K562 (cell line): ENCODE measurements at regions not wholly inside any gene's neighbourhood (a gene's known extent, or its start where the extent isn't known, plus 50 kb on each side); places are given as distances from the start of the nearest gene placed in this dataset.

Experiments
- ATAC-seq: fragments of 200-7000 bp; cut with Tn5 transposase; 3 replicates; pipeline ENCODE4 v1.9.1; 2020; ENCODE audit warnings: moderate library complexity
- BruUV-seq: library from RNA; stranded (reverse); fragments of 400-500 nt; replicated peaks from 2 replicates; lab custom pipeline; 2021; lab: Mats Ljungman, UMichigan
- CTCF ChIA-PET: fragments of 300-600 bp; formaldehyde crosslinking; extraction: SDS; loops from one replicate; lab custom pipeline; 2021; ENCODE audit warnings: low intra/inter-chr PET ratio; lab: Yijun Ruan, JAX
- POLR2A ChIA-PET: fragments of 300-600, 350-650 bp; sonication (Branson Sonifier 250); formaldehyde crosslinking; extraction: SDS; loops from one replicate; lab custom pipeline; 2021; ENCODE audit warnings: antibody characterized with exemption, inconsistent platforms; lab: Yijun Ruan, JAX
- DNase-seq, 4 experiments: peaks; one replicate each; pipeline versions ENCODE4 v3.0.0 to v3.0.0-alpha.2; 2011 to 2018; ENCODE audit warnings: low spot score in 3 of 4, mixed read lengths in 3 of 4; ENCODE audit errors: extremely low read depth in 1 of 4
- FAIRE-seq: peaks from 2 replicates; lab custom pipeline; 2011; peaks lifted over from hg19 to GRCh38; lab: Jason Lieb, UNC
- H2AFZ ChIP-seq: 2 replicates; pipeline ENCODE4 v1.6.0; 2011; ENCODE audit warnings: low read depth, low read length, control low read depth, inconsistent platforms
- H3K27ac ChIP-seq: fragments of 200-600 bp; 3 replicates; pipeline ENCODE4 v1.8.0; 2011; ENCODE audit warnings: low read depth, mild to moderate bottlenecking, control low read depth, inconsistent platforms, low read length, moderate library complexity, mixed read lengths; ENCODE audit errors: extremely low read depth
- H3K27me3 ChIP-seq, 2 experiments: fragments of 300-600 bp in 1 of 2; 2 replicates in 1 of 2; 3 replicates in 1 of 2; pipeline versions ENCODE4 v1.6.0 to v1.8.0; 2011; ENCODE audit warnings: inconsistent platforms in 2 of 2, low read length in 2 of 2, mild to moderate bottlenecking in 1 of 2, mixed read lengths in 1 of 2, moderate library complexity in 1 of 2; ENCODE audit not compliant: control insufficient read depth in 2 of 2, insufficient read depth in 2 of 2
- H3K36me3 ChIP-seq: fragments of 300-600 bp; 3 replicates; pipeline ENCODE4 v1.8.0; 2011; ENCODE audit warnings: mild to moderate bottlenecking, low read length, inconsistent platforms; ENCODE audit not compliant: control insufficient read depth, insufficient read depth
- H3K4me1 ChIP-seq, 2 experiments: fragments of 200-600 bp in 1 of 2; replicated peaks in 1 of 2; 2 replicates in 1 of 2; 3 replicates in 1 of 2; pipeline versions ENCODE4 v1.5.1 to v1.8.0; 2011; ENCODE audit warnings: inconsistent platforms in 2 of 2, low read length in 2 of 2, mild to moderate bottlenecking in 1 of 2, mixed read lengths in 1 of 2, moderate library complexity in 1 of 2; ENCODE audit not compliant: control insufficient read depth in 2 of 2, insufficient read depth in 2 of 2
- H3K4me2 ChIP-seq: 2 replicates; pipeline ENCODE4 v1.6.1; 2011; ENCODE audit warnings: low read length, control low read depth, inconsistent platforms, mixed read lengths; ENCODE audit not compliant: insufficient read depth
- H3K4me3 ChIP-seq: fragments of 200-600 bp; sonication (generic), shearing (Covaris generic); 2 replicates; pipeline ENCODE4 v1.5.1; 2016; ENCODE audit warnings: control low read depth, inconsistent platforms
- H3K79me2 ChIP-seq: fragments of 200-600 bp; 3 replicates; pipeline ENCODE4 v1.8.0; 2011; ENCODE audit warnings: low read length, inconsistent platforms; ENCODE audit not compliant: control insufficient read depth, insufficient read depth
- H3K9ac ChIP-seq, 2 experiments: 2 replicates each; pipeline versions ENCODE4 v1.6.0 to v1.6.1; 2011; ENCODE audit warnings: low read depth in 2 of 2, low read length in 2 of 2, control low read depth in 1 of 2, inconsistent platforms in 1 of 2, mild to moderate bottlenecking in 1 of 2, mixed read lengths in 1 of 2; ENCODE audit not compliant: insufficient read depth in 1 of 2
- H3K9me1 ChIP-seq: one replicate; pipeline ENCODE4 v1.6.0; 2011; ENCODE audit warnings: inconsistent platforms, mild to moderate bottlenecking, low read length, moderate library complexity; ENCODE audit not compliant: control insufficient read depth, insufficient read depth
- H3K9me3 ChIP-seq: replicated peaks from 2 replicates; pipeline ENCODE4 v1.5.1; 2011; ENCODE audit warnings: low read depth, low read length, inconsistent platforms; ENCODE audit not compliant: control insufficient read depth, insufficient read depth
- H4K20me1 ChIP-seq: replicated peaks from 2 replicates; pipeline ENCODE4 v1.6.1; 2011; ENCODE audit warnings: low read length, inconsistent platforms, mixed read lengths; ENCODE audit not compliant: control insufficient read depth, insufficient read depth
- ATF1 ChIP-seq, 2 experiments: fragments of 450-650 bp in 1 of 2; IDR thresholded peaks; 2 replicates each; pipeline ENCODE4 v1.6.1; 2016; ENCODE audit warnings: missing compliant biosample characterization in 1 of 2, missing genetic modification characterization in 1 of 2
- BRD9 ChIP-seq: fragments of 450-650 bp; IDR thresholded peaks from 2 replicates; pipeline ENCODE4 v1.6.1; 2018; ENCODE audit warnings: low read depth; ENCODE audit not compliant: partially characterized antibody
- CEBPG ChIP-seq, 3 experiments: fragments of 200-800 bp in 1 of 3; sonication (Bioruptor generic) in 1 of 3; sonication (generic) in 1 of 3; formaldehyde crosslinking in 1 of 3; IDR thresholded peaks in 2 of 3; conservative IDR thresholded peaks in 1 of 3; 2 replicates each; pipeline versions ENCODE4 v1.6.1 to v1.8.0; 2016 to 2022; ENCODE audit warnings: missing compliant biosample characterization in 2 of 3, missing genetic modification characterization in 2 of 3, mild to moderate bottlenecking in 1 of 3, missing genetic modification reagents in 1 of 3
- DEAF1 ChIP-seq: fragments of 450-650 bp; formaldehyde crosslinking; IDR thresholded peaks from 2 replicates; pipeline ENCODE4 v1.4.0; 2020; ENCODE audit warnings: mild to moderate bottlenecking, moderate library complexity
- FOS ChIP-seq: IDR thresholded peaks from 3 replicates; pipeline ENCODE4 v1.6.1; 2011; ENCODE audit not compliant: insufficient read length; ENCODE audit errors: extremely low read depth
- MEF2D ChIP-seq: conservative IDR thresholded peaks from 2 replicates; pipeline ENCODE4 v1.6.1; 2016; ENCODE audit warnings: low read depth, missing genetic modification characterization, missing compliant biosample characterization
- NUFIP1 ChIP-seq: fragments of 450-650 bp; IDR thresholded peaks from 2 replicates; pipeline ENCODE4 v1.6.1; 2018; ENCODE audit not compliant: partially characterized antibody
- RCOR1 ChIP-seq, 2 experiments: IDR thresholded peaks; 2 replicates each; pipeline ENCODE4 v1.6.1; 2012; ENCODE audit warnings: low read depth in 2 of 2, low read length in 2 of 2, borderline replicate concordance in 1 of 2, improper control_type of control experiment in 1 of 2
- SPI1 ChIP-seq: IDR thresholded peaks from 2 replicates; pipeline ENCODE4 v1.6.1; 2011; ENCODE audit warnings: low read depth, low read length, control low read depth, borderline replicate concordance
- SRSF3 ChIP-seq: fragments of 200-400 bp; formaldehyde crosslinking; IDR thresholded peaks from 2 replicates; pipeline ENCODE4 v1.6.1; 2016; ENCODE audit warnings: mild to moderate bottlenecking, low read length, moderate library complexity; ENCODE audit not compliant: insufficient read depth
- TAF9B ChIP-seq: fragments of 450-650 bp; IDR thresholded peaks from 2 replicates; pipeline ENCODE4 v1.6.1; 2018; ENCODE audit warnings: mild to moderate bottlenecking; ENCODE audit not compliant: partially characterized antibody
- TRIM25 ChIP-seq: fragments of 450-650 bp; IDR thresholded peaks from 2 replicates; pipeline ENCODE4 v1.7.0; 2016; ENCODE audit warnings: borderline replicate concordance
- YBX1 ChIP-seq: fragments of 450-650 bp; IDR thresholded peaks from 2 replicates; pipeline ENCODE4 v1.7.1; 2016; ENCODE audit warnings: mild to moderate bottlenecking
- ZFP1 ChIP-seq: fragments of 450-650 bp; formaldehyde crosslinking; IDR thresholded peaks from 2 replicates; pipeline ENCODE4 v1.4.0; 2020; ENCODE audit warnings: mild to moderate bottlenecking, mixed read lengths
- ZFPM2 ChIP-seq: fragments of 250-450 bp; sonication (Bioruptor Pico); IDR thresholded peaks from 2 replicates; pipeline ENCODE4 v1.5.1; 2022; ENCODE audit warnings: mild to moderate bottlenecking
- ZNF121 ChIP-seq: sonication (generic); formaldehyde crosslinking; conservative IDR thresholded peaks from 2 replicates; pipeline ENCODE4 v1.8.0; 2022; ENCODE audit warnings: missing genetic modification reagents
- ZNF143 ChIP-seq: sonication (generic); formaldehyde crosslinking; IDR thresholded peaks from 2 replicates; pipeline ENCODE4 v1.9.0; 2022; ENCODE audit warnings: mild to moderate bottlenecking, missing genetic modification reagents
- ZNF445 ChIP-seq: fragments of 250-450 bp; sonication (Bioruptor Pico); IDR thresholded peaks from 2 replicates; pipeline ENCODE4 v1.4.0; 2020; ENCODE audit warnings: low read depth, mild to moderate bottlenecking, moderate library complexity
- WGBS: fragments of 100-300 bp; shearing (Covaris generic); methylation state at CpG from one replicate; pipeline ENCODE4 v1.1.6; 2016; ENCODE audit warnings: low coverage, mixed read lengths; ENCODE audit not compliant: insufficient coverage; ENCODE audit errors: missing lambda C conversion rate; 5-methylcytosine and 5-hydroxymethylcytosine counted together
- in situ Hi-C: fragments of 300-500 bp; cut with MboI; formaldehyde crosslinking; loops from 4 replicates; pipeline ENCODE4 v1.15.0; 2018; ENCODE audit warnings: inconsistent platforms, mixed read lengths
- intact Hi-C: fragments of 100-400 bp; cut with micrococcal nuclease; formaldehyde crosslinking; loops from 2 replicates; pipeline ENCODE4 v1.14.2; 2022
- TF ChIP-seq, protein P1 (sequence below): fragments of 450-650 bp; formaldehyde crosslinking; IDR thresholded peaks from 2 replicates; pipeline ENCODE4 v1.4.0; 2020; ENCODE audit warnings: mild to moderate bottlenecking, mixed read lengths

DNA sequence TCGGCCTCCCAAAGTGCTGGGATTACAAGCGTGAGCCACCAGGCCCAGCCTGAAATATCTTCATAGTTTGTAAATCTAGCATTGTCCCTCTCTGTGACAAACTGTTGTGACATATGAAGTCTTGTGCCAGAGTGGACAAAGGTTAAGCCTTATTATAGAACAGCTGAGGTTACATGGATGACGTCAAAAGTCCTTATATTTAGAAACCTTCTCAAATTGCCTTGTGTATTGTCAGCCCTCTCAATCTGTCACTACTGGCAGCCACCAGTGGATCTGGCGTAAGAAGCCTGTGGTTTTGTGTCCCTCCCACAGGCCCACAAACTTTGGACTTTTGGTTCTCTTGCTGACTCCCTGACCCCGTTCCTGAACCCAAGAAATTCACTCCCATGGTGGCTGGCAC lies 79.4 kb upstream of the CCDC112 start:
- ATAC-seq: no peak
- Histone ChIP-seq H3K79me2 (no peaks in the 10 kb centered on the region), H2AFZ (no peak overlapping the region), H3K27ac (no peak overlapping the region), H4K20me1 (no peaks in the 10 kb centered on the region), H3K4me3 (no peak overlapping the region), H3K9me3 (no peaks in the 10 kb centered on the region), H3K27me3 (peaks cover 0 to 2% of the 10 kb centered on the region in 2 experiments; a peak in 2 of 5 replicates), H3K36me3 (no peaks in the 10 kb centered on the region), H3K9me1 (no peaks in the 10 kb centered on the region), H3K9ac (no peak overlapping the region), H3K4me1 (no peaks in the 10 kb centered on the region), H3K4me2 (no peak overlapping the region)
- ChIA-PET POLR2A (interaction anchor here (0.6 kb wide), 1 partner anchor 259 kb away, joined by 3 read pairs; no protein-coding TSS in a partner anchor), CTCF (no interaction called here)
- no TSS peak for BruUV-seq
- DNase-seq: peak in 1 of 4 experiments; percentile 8
- FAIRE-seq: no peak
- 8% methylated on average over 5 of the region's 5 CpGs for WGBS
- in situ Hi-C loops: no loop called here
- intact Hi-C loops: no loop called here
- no peak for TF ChIP-seq RCOR1 (IDR thresholded peaks at IDR 0.05; ENCODE audit: borderline replicate concordance in 1 of 2, low read depth in 2 of 2, low read length in 2 of 2)
- no peak for TF ChIP-seq BRD9
- no peak for TF ChIP-seq NUFIP1
- no peak for TF ChIP-seq ZFPM2 (CRISPR knock-in tag)
- peak; percentile 90 for TF ChIP-seq MEF2D (tag)
- no peak for TF ChIP-seq DEAF1 (CRISPR knock-in tag)
- no peak for TF ChIP-seq SPI1
- no peak for TF ChIP-seq CEBPG (CRISPR knock-in tag; IDR thresholded peaks at IDR 0.05)
- peak in 1 of 2 experiments; percentile 61; a peak in 2 of 4 replicates for TF ChIP-seq CEBPG (tag; conservative IDR thresholded peaks at IDR 0.05 in 1 of 2, IDR thresholded peaks at IDR 0.05 in 1 of 2)
- no peak for TF ChIP-seq ZNF143 (CRISPR knock-in tag)
- no peak for TF ChIP-seq ZFP1 (CRISPR knock-in tag)
- TF ChIP-seq FOS: no peak
- no peak for TF ChIP-seq SRSF3
- TF ChIP-seq ATF1 (CRISPR knock-in tag; IDR thresholded peaks at IDR 0.05): no peak
- peak; percentile 37; the same call in 1 of the 2 replicates for TF ChIP-seq ATF1 (tag; IDR thresholded peaks at IDR 0.05)
- TF ChIP-seq, protein P1, sequence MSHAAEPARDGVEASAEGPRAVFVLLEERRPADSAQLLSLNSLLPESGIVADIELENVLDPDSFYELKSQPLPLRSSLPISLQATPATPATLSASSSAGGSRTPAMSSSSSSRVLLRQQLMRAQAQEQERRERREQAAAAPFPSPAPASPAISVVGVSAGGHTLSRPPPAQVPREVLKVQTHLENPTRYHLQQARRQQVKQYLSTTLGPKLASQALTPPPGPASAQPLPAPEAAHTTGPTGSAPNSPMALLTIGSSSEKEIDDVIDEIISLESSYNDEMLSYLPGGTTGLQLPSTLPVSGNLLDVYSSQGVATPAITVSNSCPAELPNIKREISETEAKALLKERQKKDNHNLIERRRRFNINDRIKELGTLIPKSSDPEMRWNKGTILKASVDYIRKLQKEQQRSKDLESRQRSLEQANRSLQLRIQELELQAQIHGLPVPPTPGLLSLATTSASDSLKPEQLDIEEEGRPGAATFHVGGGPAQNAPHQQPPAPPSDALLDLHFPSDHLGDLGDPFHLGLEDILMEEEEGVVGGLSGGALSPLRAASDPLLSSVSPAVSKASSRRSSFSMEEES (CRISPR knock-in tag): no peak
- TF ChIP-seq TRIM25: no peak
- no peak for TF ChIP-seq TAF9B
- no peak for TF ChIP-seq YBX1
- no peak for TF ChIP-seq ZNF121
- TF ChIP-seq ZNF445: no peak
